Tibial nerve (tissue), 4 donors: ENCODE measurements at regions not wholly inside any gene's neighbourhood (a gene's known extent, or its start where the extent isn't known, plus 50 kb on each side); places are given as distances from the start of the nearest gene placed in this dataset.

Experiments used
- DNase-seq, 2 donors: peaks; one replicate each; pipeline ENCODE4 v3.0.0-alpha.2; 2019; ENCODE audit warnings: low spot score in 2 of 2
- H3K27ac ChIP-seq, 4 donors: fragments of 200-600 bp; sonication (generic) in 3 of 4; one replicate each; pipeline ENCODE4 v1.5.1; 2017 to 2019; ENCODE audit warnings: mild to moderate bottlenecking in 1 of 4
- H3K27me3 ChIP-seq, 2 donors: fragments of 200-600 bp; sonication (generic) in 1 of 2; one replicate each; pipeline versions ENCODE4 v1.5.1 to v1.6.0; 2017 to 2019
- H3K36me3 ChIP-seq, 3 donors: fragments of 200-600 bp; sonication (generic); one replicate each; pipeline ENCODE4 v1.5.1; 2018 to 2019
- H3K4me1 ChIP-seq, 4 donors: fragments of 200-600 bp; sonication (generic) in 3 of 4; one replicate each; pipeline ENCODE4 v1.5.1; 2017 to 2019
- H3K4me3 ChIP-seq, 4 donors: fragments of 200-600 bp; sonication (generic) in 3 of 4; one replicate each; pipeline ENCODE4 v1.5.1; 2017 to 2019; ENCODE audit warnings: mild to moderate bottlenecking in 1 of 4, moderate library complexity in 1 of 4
- H3K9me3 ChIP-seq, 4 donors: fragments of 200-600 bp; sonication (generic) in 3 of 4; one replicate each; pipeline ENCODE4 v1.5.1; 2017 to 2019
- EP300 ChIP-seq, 2 donors: sonication (generic); formaldehyde crosslinking; IDR thresholded peaks; one replicate each; pipeline ENCODE4 v1.6.1; 2017; ENCODE audit warnings: antibody characterized with exemption in 2 of 2, mild to moderate bottlenecking in 1 of 2
- POLR2A ChIP-seq, 2 donors: fragments of 450-650 bp; IDR thresholded peaks; one replicate each; pipeline ENCODE4 v1.6.1; 2017; ENCODE audit warnings: antibody characterized with exemption in 2 of 2, mild to moderate bottlenecking in 2 of 2, moderate library complexity in 2 of 2
- WGBS, 2 donors: methylation state at CpG; one replicate each; pipeline ENCODE4 v1.1.5; 2018; 5-methylcytosine and 5-hydroxymethylcytosine counted together
- TF ChIP-seq, protein P1 (sequence below), 5 experiments: fragments of 200-600 bp in 3 of 5; fragments of 450-650 bp in 2 of 5; sonication (generic) in 3 of 5; IDR thresholded peaks; one replicate each; pipeline ENCODE4 v1.5.1; 2016 to 2019; ENCODE audit warnings: antibody characterized with exemption in 5 of 5, mild to moderate bottlenecking in 3 of 5, moderate library complexity in 2 of 5

DNA sequence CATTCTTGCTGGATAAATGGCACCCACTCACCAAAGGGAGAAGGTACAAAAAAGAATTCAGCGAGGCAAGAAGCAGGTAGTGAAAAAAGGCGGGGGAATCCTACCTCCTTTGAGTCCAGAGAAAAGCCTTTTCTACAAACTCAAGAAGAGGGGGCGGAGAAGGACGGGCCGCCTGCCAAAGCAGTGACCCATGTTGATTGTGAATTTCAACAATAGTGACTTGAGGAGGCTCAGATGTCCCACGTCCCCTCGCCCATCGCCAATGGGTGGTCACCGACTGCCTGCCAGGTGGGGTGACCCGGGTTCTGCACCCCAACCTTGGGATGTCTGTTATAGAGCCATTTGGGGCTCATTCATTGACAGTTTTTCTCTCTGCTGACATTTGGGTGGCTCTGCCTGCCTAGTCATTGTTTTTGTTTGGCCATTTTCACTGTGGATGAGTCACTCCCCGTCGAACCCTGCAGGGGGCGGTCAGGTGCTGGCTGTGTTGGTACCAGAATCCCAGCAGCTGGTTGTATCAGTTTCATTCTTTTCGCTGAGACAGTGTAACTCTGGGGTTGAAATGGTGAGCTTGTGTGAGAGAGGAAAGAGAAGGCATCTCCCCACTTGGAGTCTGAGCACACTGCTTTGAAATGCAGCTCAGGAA, 163.4 kb upstream of the NCAM1 start:
- peaks cover 0 to 30% (median 6%) of the 10 kb centered on the region in 4 donors for H3K4me1 ChIP-seq
- TF ChIP-seq EP300 (IDR thresholded peaks at IDR 0.05): no peak
- TF ChIP-seq, protein P1, sequence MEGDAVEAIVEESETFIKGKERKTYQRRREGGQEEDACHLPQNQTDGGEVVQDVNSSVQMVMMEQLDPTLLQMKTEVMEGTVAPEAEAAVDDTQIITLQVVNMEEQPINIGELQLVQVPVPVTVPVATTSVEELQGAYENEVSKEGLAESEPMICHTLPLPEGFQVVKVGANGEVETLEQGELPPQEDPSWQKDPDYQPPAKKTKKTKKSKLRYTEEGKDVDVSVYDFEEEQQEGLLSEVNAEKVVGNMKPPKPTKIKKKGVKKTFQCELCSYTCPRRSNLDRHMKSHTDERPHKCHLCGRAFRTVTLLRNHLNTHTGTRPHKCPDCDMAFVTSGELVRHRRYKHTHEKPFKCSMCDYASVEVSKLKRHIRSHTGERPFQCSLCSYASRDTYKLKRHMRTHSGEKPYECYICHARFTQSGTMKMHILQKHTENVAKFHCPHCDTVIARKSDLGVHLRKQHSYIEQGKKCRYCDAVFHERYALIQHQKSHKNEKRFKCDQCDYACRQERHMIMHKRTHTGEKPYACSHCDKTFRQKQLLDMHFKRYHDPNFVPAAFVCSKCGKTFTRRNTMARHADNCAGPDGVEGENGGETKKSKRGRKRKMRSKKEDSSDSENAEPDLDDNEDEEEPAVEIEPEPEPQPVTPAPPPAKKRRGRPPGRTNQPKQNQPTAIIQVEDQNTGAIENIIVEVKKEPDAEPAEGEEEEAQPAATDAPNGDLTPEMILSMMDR (IDR thresholded peaks at IDR 0.05): peak in 4 of 5 experiments; percentile 19 to 39 (median 34)
- H3K9me3 ChIP-seq: no peaks in the 10 kb centered on the region
- 45 to 47% methylated on average over 14 of the region's 14 CpGs for WGBS, 2 donors
- no peaks in the 10 kb centered on the region for H3K36me3 ChIP-seq
- no peak overlapping the region for H3K4me3 ChIP-seq
- no peak for DNase-seq
- no peaks in the 10 kb centered on the region for H3K27me3 ChIP-seq
- H3K27ac ChIP-seq: no peak overlapping the region

DNA sequence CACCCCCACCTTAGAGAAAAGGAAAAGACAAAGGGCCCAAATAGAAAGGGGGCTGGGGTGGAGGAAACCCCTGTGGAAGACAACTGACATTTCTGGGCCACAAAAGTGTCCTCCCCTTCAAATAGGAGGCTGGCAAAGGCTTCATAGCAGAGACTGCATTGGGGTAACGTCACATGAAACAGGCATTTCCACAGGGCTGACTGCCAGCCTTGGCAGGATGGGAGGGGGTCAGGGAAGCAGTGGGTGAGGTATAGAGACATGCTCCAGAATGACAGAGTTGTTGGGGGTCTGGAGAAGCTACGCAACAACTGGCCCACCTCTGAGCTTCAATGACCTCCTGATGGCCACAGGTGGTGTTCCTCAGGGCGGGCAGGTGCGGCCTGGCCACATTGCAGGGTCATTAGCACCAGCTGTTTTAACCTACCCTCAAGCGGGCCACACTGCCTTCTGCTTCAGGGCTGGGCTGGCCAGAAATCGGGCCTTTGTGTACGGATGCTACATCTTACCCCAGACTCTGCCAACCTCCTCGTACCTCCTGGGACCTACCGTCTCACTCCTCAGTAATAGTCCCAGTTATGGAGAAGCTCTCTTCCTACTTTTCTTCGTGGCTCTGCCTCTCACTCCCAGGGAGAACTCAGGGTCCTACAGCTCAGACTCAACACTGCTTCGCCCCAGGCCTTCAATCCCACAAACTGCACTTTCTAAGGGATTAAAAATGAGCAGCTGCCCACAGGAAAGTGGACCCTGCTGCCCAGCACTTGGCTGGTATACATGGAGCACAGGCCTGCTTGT, 160.0 kb upstream of the NCAM1 start:
- H3K27ac ChIP-seq: no peak overlapping the region
- no peak for DNase-seq

DNA sequence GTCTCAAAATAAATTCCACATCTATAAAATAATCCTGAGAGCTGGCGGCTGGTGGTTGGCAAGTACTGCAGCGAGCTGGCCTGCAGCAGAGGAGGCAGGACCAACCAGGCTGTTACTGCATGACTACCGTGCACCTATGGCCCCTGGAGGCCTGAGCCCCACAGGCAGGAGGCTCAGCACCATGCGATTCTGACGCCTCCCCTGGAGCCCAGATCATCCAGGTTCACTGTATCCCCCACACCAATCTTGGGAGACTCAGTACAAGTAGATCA, 159.5 kb upstream of the NCAM1 start:
- no peak overlapping the region for H3K27ac ChIP-seq
- no peak overlapping the region for H3K4me3 ChIP-seq
- no peak for DNase-seq
- no peaks in the 10 kb centered on the region for H3K36me3 ChIP-seq
- TF ChIP-seq, protein P1 (IDR thresholded peaks at IDR 0.05): no peak
- TF ChIP-seq EP300 (IDR thresholded peaks at IDR 0.05) (no peak), POLR2A (IDR thresholded peaks at IDR 0.05) (no peak)
- H3K4me1 ChIP-seq: peaks cover 0 to 16% (median 4%) of the 10 kb centered on the region in 4 donors
- no peaks in the 10 kb centered on the region for H3K27me3 ChIP-seq
- 78 to 94% methylated on average over 4 to 5 of the region's 5 CpGs for WGBS, 2 donors
- no peaks in the 10 kb centered on the region for H3K9me3 ChIP-seq

More for the DNA sequence above, 160.0 kb upstream of the NCAM1 start:
- TF ChIP-seq, protein P1 (IDR thresholded peaks at IDR 0.05): no peak
- TF ChIP-seq EP300 (IDR thresholded peaks at IDR 0.05) (no peak), POLR2A (IDR thresholded peaks at IDR 0.05) (no peak)
- peaks cover 0 to 19% (median 4%) of the 10 kb centered on the region in 4 donors for H3K4me1 ChIP-seq
- WGBS, 2 donors: 84 to 85% methylated on average over 11 of the region's 11 CpGs
- no peaks in the 10 kb centered on the region for H3K27me3 ChIP-seq
- H3K4me3 ChIP-seq: no peak overlapping the region
- no peaks in the 10 kb centered on the region for H3K9me3 ChIP-seq
- no peaks in the 10 kb centered on the region for H3K36me3 ChIP-seq

DNA sequence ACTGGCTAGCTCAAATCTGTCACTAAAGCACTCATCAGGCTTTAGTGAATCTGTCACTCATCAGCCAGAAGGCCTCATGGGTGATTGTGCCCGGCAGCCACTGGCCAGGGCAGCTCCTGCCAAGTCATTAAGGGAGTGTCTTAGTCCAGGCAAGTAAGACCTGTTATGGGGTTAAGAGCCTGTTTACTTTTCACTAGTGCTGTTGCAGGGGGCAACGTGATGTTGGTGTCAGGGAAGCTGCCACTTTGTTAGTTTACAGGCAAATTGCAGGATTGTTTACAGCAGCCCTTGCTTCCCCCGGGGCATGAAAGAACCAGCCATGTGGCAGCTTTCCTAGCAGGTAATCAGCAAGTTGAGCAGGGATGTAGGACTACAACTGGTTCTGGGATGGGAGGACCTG, 155.6 kb upstream of the NCAM1 start:
- Histone ChIP-seq H3K4me3 (no peak overlapping the region), H3K9me3 (no peaks in the 10 kb centered on the region), H3K27ac (no peak overlapping the region), H3K4me1 (no peaks in the 10 kb centered on the region), H3K36me3 (no peaks in the 10 kb centered on the region), H3K27me3 (no peaks in the 10 kb centered on the region)
- no peak for DNase-seq
- TF ChIP-seq, protein P1 (IDR thresholded peaks at IDR 0.05): no peak
- no peak for TF ChIP-seq EP300 (IDR thresholded peaks at IDR 0.05)
- WGBS, 2 donors: 32 to 50% methylated on average over 2 to 3 of the region's 3 CpGs

DNA sequence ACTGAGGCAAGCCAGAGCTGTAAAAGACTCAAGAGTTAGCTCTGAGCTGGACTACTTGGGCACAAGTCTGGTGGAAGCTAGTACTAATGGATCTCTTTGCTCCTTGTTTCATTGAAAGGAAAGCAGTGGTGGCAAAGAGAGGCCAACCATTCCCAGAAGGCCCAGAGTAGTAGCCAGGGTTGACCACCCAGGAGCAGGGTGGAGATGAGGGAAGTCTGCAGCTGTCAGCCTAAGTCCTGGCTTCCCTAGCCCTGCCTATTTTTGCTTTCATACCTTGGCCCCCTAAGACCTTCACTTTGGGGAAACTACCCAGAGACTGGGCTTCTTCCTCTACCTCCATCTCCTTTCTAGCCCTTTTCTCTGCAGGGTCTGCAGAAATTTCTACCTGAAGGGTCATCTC, 155.0 kb upstream of the NCAM1 start:
- no peak for DNase-seq
- no peak overlapping the region for H3K4me3 ChIP-seq
- TF ChIP-seq, protein P1 (IDR thresholded peaks at IDR 0.05): no peak
- TF ChIP-seq POLR2A (IDR thresholded peaks at IDR 0.05) (no peak), EP300 (IDR thresholded peaks at IDR 0.05) (no peak)
- no peaks in the 10 kb centered on the region for H3K4me1 ChIP-seq
- peaks cover 0 to 4% (median 0%) of the 10 kb centered on the region in 4 donors for H3K9me3 ChIP-seq
- no peaks in the 10 kb centered on the region for H3K36me3 ChIP-seq
- no peaks in the 10 kb centered on the region for H3K27me3 ChIP-seq
- H3K27ac ChIP-seq: no peak overlapping the region
